GM19328 (cell line): ENCODE measurements at regions not wholly inside any gene's neighbourhood (a gene's known extent, or its start where the extent isn't known, plus 50 kb on each side); places are given as distances from the start of the nearest gene placed in this dataset.
"Not testable (repeated sequence)": the region's sequence is repeated elsewhere in the genome, so short reads cannot be mapped to it uniquely, and the experiment has no call there.

Experiments
- ATAC-seq: cut with Tn5 transposase; IDR thresholded peaks from one replicate; pipeline ENCODE4 v1.9.1; 2021; ENCODE audit warnings: mild to moderate bottlenecking, moderate library complexity; ENCODE audit not compliant: unreplicated experiment

- not testable (repeated sequence) for ATAC-seq
Observed at GRCh38 chr5:177941386-177941785, 54.7 kb downstream of the PROP1 start.

GRCh38 chr5:177939246-177940171 lies 56.5 kb downstream of the PROP1 start:
- not testable (repeated sequence) for ATAC-seq

DNA sequence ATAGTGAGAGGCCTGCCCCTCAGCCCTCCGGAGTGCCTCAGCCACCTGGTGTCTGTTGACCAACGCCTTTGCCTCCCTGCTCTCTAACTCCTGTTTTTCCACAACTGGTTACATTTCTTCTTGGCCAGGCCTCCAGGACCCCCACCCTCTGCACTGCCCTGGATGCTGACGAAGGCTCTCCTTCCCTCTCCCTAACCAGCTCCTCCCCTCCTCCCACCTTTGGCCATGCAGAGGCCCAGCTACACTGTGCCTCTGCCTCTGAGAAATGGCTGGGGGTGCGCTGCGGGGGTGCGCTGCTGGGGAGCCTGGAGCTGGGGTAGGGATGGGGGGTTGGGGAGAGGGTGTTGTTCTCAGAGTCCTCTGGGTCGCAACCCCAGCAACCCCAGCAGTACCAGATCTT lies 57.3 kb downstream of the PROP1 start:
- not testable (repeated sequence) for ATAC-seq

GRCh38 chr5:177934233-177934632 lies 61.8 kb downstream of the PROP1 start:
- ATAC-seq, result not testable (repeated sequence)

DNA sequence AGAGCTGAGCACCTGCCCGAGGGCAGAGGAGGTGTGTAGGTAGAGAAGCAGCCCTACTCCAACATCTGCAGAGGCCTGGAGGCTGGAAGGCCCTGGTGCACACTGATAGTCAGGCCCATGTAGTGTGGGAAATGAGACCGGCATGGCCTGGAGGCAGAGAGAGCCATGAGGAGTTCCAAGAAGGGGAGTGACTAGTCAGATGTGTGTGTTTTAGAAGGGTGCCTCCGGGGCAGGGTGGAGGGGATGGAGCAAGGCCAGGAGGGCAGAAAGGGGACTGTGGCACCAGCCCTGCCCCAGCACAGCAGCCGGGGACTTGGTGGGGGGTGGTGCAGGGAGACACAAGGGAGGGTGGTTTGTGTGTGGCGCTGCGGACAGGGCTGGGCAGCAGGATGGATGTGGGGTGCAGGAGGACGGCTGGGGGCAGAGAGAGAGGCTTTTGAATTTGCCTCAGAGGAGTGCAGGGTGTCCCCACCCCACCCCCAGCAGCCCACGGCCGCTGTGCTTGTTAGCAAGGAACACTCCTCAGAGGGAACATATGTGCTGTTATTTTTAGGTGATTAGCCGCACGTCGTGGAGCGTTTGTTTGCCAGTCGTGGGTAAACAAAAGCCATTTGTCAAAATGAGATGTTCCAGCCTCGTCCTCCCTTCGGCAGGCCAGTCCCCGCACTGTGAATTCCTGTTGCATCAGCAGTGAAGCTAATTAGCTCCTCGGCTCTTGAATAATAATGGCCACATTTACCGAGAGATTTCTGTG lies 65.6 kb downstream of the PROP1 start:
- ATAC-seq, result not testable (repeated sequence)

- not testable (repeated sequence) for ATAC-seq
Observed at GRCh38 chr5:177929618-177930017, 66.4 kb downstream of the PROP1 start.

DNA sequence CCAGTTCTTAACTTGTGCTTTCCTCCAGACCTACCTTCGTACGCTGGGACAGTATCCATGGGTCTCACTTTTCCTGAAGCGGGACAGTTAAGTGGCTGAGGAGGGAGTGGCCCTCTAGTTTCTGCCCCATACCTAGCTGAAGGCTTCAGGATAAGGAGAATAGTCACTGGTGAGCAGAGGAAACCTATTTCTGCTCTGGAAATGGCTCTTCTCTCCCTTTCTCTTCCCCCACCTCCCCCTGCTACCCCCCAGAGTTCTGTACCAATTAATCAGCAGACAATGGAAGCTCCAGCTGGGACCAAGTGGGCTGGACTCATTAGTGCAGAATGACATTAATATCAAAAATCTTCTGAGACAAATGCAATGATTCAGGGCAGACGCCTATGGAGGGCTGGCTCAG lies 68.5 kb downstream of the PROP1 start:
- not testable (repeated sequence) for ATAC-seq

GRCh38 chr5:177924577-177924976 lies 71.5 kb downstream of the PROP1 start:
- ATAC-seq, result not testable (repeated sequence)

DNA sequence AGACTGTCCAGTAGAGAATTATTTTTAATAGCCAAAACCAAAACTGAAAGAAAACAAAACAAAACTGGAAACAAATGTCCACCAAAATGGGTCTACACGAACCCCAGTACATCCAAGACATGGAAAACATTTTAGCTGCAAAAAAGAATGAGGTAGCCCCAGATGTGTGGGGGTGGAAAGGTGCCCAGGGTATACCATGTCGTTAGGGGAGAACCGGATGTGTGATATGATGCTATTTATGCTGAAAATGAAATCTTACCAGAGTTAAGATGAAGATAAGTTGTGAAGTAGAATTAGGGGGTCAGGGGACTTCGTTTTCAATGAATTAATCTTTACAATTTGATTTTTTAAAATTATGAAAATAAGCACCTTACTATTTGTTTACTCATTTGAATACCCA lies 72.2 kb downstream of the PROP1 start:
- ATAC-seq, result not testable (repeated sequence)

GRCh38 chr5:177923189-177923588 lies 72.9 kb downstream of the PROP1 start:
- not testable (repeated sequence) for ATAC-seq

DNA sequence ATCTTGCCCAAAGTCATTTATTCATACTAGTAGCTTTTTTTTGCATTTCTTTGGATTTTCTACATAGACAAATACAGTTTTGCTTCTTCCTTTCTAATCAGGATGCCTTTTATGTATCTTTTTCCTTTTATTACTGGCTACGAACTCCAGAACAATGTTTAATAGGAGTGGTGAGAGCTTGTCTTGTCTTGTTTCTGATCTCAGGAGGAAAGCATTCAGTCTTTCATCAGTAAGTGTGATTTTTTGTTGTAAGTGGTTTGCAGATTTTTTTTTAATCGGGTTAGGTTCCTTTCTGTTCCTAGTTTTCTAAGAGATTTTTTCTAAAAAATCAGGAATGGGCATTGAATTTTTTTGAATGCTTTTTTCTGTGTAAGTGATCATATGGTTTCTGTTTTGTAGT lies 86.8 kb downstream of the PROP1 start:
- ATAC-seq, result not testable (repeated sequence)

DNA sequence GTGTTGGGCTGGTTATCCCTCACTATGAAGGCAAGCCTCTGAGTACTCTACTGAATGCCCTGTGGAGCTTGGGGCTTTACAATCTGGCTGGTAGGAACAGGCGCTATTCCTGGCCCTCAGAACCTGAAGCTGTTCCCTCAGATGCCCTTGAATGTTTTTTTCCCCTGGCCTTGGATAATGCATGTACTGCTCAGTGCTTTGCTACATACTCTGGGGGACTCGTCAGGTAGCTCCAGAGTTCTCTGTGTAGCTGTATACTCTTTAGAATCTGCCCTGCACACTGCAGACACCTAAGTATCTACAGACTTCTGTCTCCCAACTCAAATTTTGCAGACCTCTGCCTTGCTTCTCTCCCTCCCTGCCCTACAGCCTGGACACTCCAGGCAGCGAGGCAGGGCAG lies 93.2 kb downstream of the PROP1 start:
- ATAC-seq, result not testable (repeated sequence)

DNA sequence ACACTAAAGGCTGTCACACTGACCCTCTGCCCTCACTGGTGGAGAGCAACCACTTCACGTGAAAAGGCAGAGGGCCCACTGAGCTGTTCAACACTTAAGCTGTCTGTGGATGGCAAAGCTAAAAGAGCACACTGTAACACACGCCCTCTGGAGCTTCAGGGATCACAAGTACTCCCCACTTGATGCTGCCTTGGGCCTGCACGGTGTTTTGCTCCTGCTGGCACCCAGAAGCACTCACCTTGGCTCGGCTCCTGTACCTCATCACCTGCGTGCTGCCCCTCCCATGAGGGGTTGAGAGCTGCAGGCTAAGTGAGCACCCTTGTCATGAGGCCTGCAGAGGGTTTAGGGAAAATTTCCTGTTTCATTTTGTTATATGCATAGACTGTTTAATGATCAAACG lies 96.0 kb downstream of the PROP1 start:
- ATAC-seq, result not testable (repeated sequence)

DNA sequence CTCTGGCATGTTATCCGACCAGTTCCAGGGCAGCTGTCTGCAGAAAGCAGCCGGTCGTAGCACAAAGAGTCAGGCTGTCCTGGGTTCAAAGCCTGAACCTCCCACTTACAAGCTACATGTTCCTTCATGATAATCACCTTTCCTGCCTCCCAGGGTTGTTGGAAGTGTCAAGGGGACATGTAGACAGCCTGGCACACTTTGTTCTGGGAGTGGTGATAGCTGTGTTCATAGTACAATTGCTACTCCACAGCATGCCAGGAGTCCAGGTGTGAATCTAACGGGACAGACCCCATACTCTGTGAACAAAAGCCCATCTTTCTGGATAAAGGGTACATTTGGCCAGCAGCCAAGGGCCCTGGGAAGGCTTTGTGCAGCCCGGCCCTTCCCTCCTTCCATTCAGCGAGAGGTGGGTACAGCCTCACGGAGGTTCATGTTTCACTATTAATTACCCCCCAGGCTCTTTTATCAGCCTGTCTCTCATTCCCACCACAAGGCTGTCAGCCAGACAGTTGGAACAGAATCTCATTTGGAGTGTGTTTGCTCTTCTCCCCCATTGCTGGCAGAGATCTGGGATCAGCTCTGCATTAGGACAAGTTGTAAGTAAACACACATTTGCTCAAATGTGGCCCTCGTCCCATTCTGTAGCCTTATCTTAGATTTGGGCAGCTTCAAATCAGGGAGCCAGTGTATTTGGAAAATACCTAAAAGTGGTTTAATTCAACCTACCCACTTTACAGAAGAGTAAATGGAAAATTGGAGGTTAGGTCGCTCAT lies 101.2 kb downstream of the PROP1 start:
- not testable (repeated sequence) for ATAC-seq

GRCh38 chr5:177892357-177892665 lies 103.7 kb downstream of the PROP1 start:
- ATAC-seq, result not testable (repeated sequence)

- not testable (repeated sequence) for ATAC-seq
Observed at GRCh38 chr5:177891547-177892356, 104.3 kb downstream of the PROP1 start.

- not testable (repeated sequence) for ATAC-seq
Observed at GRCh38 chr5:177883295-177883694, 100.6 kb upstream of the FAM153A start.

DNA sequence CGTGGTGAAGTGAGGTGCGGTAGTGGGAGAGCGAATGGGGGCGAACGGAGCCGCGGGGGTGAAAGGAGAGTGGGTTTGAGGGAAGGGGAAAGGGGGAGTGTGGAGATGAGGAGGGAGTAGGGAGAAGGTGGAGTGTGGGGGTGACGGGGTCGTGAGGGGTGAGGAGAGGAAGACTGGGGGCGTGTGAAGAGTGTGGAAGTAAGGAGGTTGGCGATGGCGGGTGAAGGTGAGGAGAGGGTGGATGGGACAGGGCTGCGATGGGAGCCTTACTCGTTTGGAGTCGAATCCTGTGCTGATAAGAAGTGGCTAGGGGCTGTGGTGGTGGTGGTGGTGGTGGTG lies 93.2 kb upstream of the FAM153A start:
- not testable (repeated sequence) for ATAC-seq

DNA sequence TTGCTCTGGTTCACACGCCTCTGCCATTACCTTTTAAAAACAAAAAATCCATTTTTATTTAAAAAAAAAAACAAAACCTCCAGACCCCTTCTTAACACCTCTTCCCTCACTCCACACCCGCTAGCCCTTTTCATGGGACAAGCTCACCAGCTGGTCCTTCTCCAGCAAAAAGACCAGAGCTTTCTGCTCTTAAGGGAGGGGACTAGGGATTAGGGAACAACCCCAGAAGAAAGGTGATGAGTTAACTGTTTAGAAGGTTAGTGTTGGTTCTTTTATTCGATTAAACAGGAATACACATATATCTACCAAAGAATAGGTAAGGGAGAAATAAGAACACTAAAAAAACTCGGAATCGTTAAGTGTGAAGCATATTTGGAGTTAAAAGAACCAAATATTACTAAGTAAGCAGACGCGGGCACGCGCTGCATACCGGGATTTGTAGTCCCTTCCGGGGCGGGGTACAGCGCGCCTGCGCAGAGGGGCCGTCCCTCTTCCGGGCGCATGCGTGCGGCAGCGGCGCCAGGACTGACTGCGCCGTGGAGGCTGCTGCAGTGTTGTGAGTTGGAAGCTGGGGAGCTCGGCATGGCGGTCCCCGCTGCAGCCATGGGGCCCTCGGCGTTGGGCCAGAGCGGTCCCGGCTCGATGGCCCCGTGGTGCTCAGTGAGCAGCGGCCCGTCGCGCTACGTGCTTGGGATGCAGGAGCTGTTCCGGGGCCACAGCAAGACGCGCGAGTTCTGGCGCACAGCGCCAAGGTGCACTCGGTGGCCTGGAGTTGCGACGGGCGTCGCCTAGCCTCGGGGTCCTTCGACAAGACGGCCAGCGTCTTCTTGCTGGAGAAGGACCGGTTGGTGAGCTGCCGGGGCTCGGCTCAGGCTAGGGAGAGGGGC lies 92.6 kb upstream of the FAM153A start:
- peak; percentile 73 for ATAC-seq
